GM19328 (cell line): ENCODE measurements at regions not wholly inside any gene's neighbourhood (a gene's known extent, or its start where the extent isn't known, plus 50 kb on each side); places are given as distances from the start of the nearest gene placed in this dataset.
"Not testable (repeated sequence)": the region's sequence is repeated elsewhere in the genome, so short reads cannot be mapped to it uniquely, and the experiment has no call there.

Experiments used
- ATAC-seq: cut with Tn5 transposase; IDR thresholded peaks from one replicate; pipeline ENCODE4 v1.9.1; 2021; ENCODE audit warnings: mild to moderate bottlenecking, moderate library complexity; ENCODE audit not compliant: unreplicated experiment

GRCh38 chr10:9402067-9402466 is 1347.6 kb downstream of the GATA3 start:
- ATAC-seq = not testable (repeated sequence)

GRCh38 chr10:9402507-9403195 is 1348.2 kb downstream of the GATA3 start:
- not testable (repeated sequence) for ATAC-seq

GRCh38 chr10:9407201-9407600 is 1352.7 kb downstream of the GATA3 start:
- ATAC-seq = not testable (repeated sequence)

GRCh38 chr10:9416331-9416730 is 1361.8 kb downstream of the GATA3 start:
- no peak for ATAC-seq

GRCh38 chr10:9419757-9420156 is 1365.3 kb downstream of the GATA3 start:
- no peak for ATAC-seq

- no peak for ATAC-seq
These were observed 1372.7 kb downstream of the GATA3 start for GRCh38 chr10:9427209-9427608.

GRCh38 chr10:9437131-9437530 is 1382.6 kb downstream of the GATA3 start:
- ATAC-seq = no peak

GRCh38 chr10:9443758-9444157 is 1389.3 kb downstream of the GATA3 start:
- ATAC-seq = no peak

- ATAC-seq = no peak
These were observed 1395.0 kb downstream of the GATA3 start for GRCh38 chr10:9449530-9449929.

GRCh38 chr10:9450801-9451200 is 1396.3 kb downstream of the GATA3 start:
- ATAC-seq = no peak

- no peak for ATAC-seq
These were observed 1396.8 kb downstream of the GATA3 start for GRCh38 chr10:9451211-9451773.

- no peak for ATAC-seq
These were observed 1397.6 kb downstream of the GATA3 start for GRCh38 chr10:9452056-9452455.

GRCh38 chr10:9453871-9454270 is 1399.4 kb downstream of the GATA3 start:
- ATAC-seq = not testable (repeated sequence)

GRCh38 chr10:9469663-9470205 is 1415.2 kb downstream of the GATA3 start:
- ATAC-seq = no peak

GRCh38 chr10:9470581-9470980 is 1416.1 kb downstream of the GATA3 start:
- no peak for ATAC-seq

GRCh38 chr10:9501944-9502343 is 1447.5 kb downstream of the GATA3 start:
- ATAC-seq = no peak

GRCh38 chr10:9504227-9504626 is 1449.7 kb downstream of the GATA3 start:
- ATAC-seq = no peak

GRCh38 chr10:9505546-9505945 is 1451.1 kb downstream of the GATA3 start:
- ATAC-seq = no peak

- ATAC-seq = no peak
These were observed 1454.1 kb downstream of the GATA3 start for GRCh38 chr10:9508606-9509005.

GRCh38 chr10:9510626-9511025 is 1456.1 kb downstream of the GATA3 start:
- no peak for ATAC-seq

GRCh38 chr10:9515922-9516321 is 1461.4 kb downstream of the GATA3 start:
- ATAC-seq = no peak

- ATAC-seq = peak; percentile 59
These were observed 1481.3 kb downstream of the GATA3 start for GRCh38 chr10:9535744-9536143.
